Keratinocyte (primary cell): ENCODE measurements at regions not wholly inside any gene's neighbourhood (a gene's known extent, or its start where the extent isn't known, plus 50 kb on each side); places are given as distances from the start of the nearest gene placed in this dataset.

Source experiments
- DNase-seq: peaks from one replicate; pipeline ENCODE4 v3.0.0-alpha.2; 2011; ENCODE audit warnings: low read depth, missing footprints, low spot score
- FAIRE-seq: peaks from 2 replicates; lab custom pipeline; 2011; peaks lifted over from hg19 to GRCh38; lab: Jason Lieb, UNC
- H2AFZ ChIP-seq: 2 replicates; pipeline ENCODE4 v1.6.0; 2012; ENCODE audit warnings: low read length, control low read depth, inconsistent platforms; ENCODE audit not compliant: control insufficient read depth
- H3K27ac ChIP-seq: 2 replicates; pipeline ENCODE4 v1.5.1; 2011; ENCODE audit warnings: low read length; ENCODE audit not compliant: control insufficient read depth, insufficient read depth
- H3K27me3 ChIP-seq: 3 replicates; pipeline ENCODE4 v1.6.0; 2011; ENCODE audit warnings: low read length; ENCODE audit not compliant: control insufficient read depth, insufficient read depth; ENCODE audit errors: extremely low read depth
- H3K36me3 ChIP-seq, 2 experiments: 2 replicates in 1 of 2; 3 replicates in 1 of 2; pipeline ENCODE4 v1.5.1; 2011; ENCODE audit warnings: low read length in 2 of 2, mild to moderate bottlenecking in 1 of 2; ENCODE audit not compliant: control insufficient read depth in 2 of 2, insufficient read depth in 2 of 2; ENCODE audit errors: extremely low read depth in 1 of 2
- H3K4me1 ChIP-seq: 3 replicates; pipeline ENCODE4 v1.5.1; 2011; ENCODE audit warnings: low read length; ENCODE audit not compliant: control insufficient read depth, insufficient read depth; ENCODE audit errors: extremely low read depth
- H3K4me2 ChIP-seq: 3 replicates; pipeline ENCODE4 v1.6.0; 2011; ENCODE audit warnings: low read depth, low read length; ENCODE audit not compliant: control insufficient read depth, insufficient read depth; ENCODE audit errors: extremely low read depth
- H3K4me3 ChIP-seq, 3 experiments: fragments of 200-600 bp in 1 of 3; sonication (generic) in 1 of 3; 2 replicates in 2 of 3; 3 replicates in 1 of 3; pipeline ENCODE4 v1.5.1; 2011 to 2016; ENCODE audit warnings: low read length in 3 of 3, mild to moderate bottlenecking in 3 of 3, control low read depth in 2 of 3, inconsistent platforms in 1 of 3, low read depth in 1 of 3, mixed read lengths in 1 of 3, mixed run types in 1 of 3, moderate library complexity in 1 of 3; ENCODE audit not compliant: control insufficient read depth in 2 of 3, insufficient read depth in 2 of 3; ENCODE audit errors: extremely low read depth in 1 of 3
- H3K79me2 ChIP-seq: 2 replicates; pipeline ENCODE4 v1.6.0; 2012; ENCODE audit warnings: low read length; ENCODE audit not compliant: control insufficient read depth, insufficient read depth
- H3K9ac ChIP-seq: 3 replicates; pipeline ENCODE4 v1.6.0; 2011; ENCODE audit warnings: low read length; ENCODE audit not compliant: control insufficient read depth, insufficient read depth; ENCODE audit errors: extremely low read depth
- H3K9me1 ChIP-seq: 3 replicates; pipeline ENCODE4 v1.6.0; 2011; ENCODE audit warnings: low read length; ENCODE audit not compliant: control insufficient read depth, insufficient read depth; ENCODE audit errors: extremely low read depth
- H3K9me3 ChIP-seq: 2 replicates; pipeline ENCODE4 v1.5.1; 2012; ENCODE audit warnings: low read depth, low read length; ENCODE audit not compliant: control insufficient read depth
- H4K20me1 ChIP-seq: 3 replicates; pipeline ENCODE4 v1.6.0; 2011; ENCODE audit warnings: low read length; ENCODE audit not compliant: control insufficient read depth, insufficient read depth; ENCODE audit errors: extremely low read depth
- CTCF ChIP-seq, 3 experiments: IDR thresholded peaks in 1 of 3; conservative IDR thresholded peaks in 1 of 3; optimal IDR thresholded peaks in 1 of 3; 2 replicates in 2 of 3; 3 replicates in 1 of 3; pipeline versions ENCODE3 to v1.5.1; 2011; ENCODE audit warnings: low read length in 3 of 3, mild to moderate bottlenecking in 3 of 3, moderate library complexity in 2 of 3, control low read depth in 1 of 3, inconsistent platforms in 1 of 3; ENCODE audit not compliant: insufficient read depth in 2 of 3; ENCODE audit errors: extremely low read depth in 1 of 3
- EZH2 ChIP-seq: IDR thresholded peaks from one replicate; pipeline ENCODE4 v1.6.1; 2012; ENCODE audit warnings: inconsistent platforms, mild to moderate bottlenecking, low read length, moderate library complexity
- dilution Hi-C: fragments of 300-500 bp; cut with MboI; formaldehyde crosslinking; loops from one replicate; pipeline ENCODE4 v1.7.0; 2020; ENCODE audit warnings: low sequenced_read_pairs; ENCODE audit not compliant: extremely low pct_ligation_motif_present

- no peak overlapping the region for H3K4me2 ChIP-seq
- H3K4me1 ChIP-seq: no peaks in the 10 kb centered on the region
- H3K9me3 ChIP-seq: no peaks in the 10 kb centered on the region
- no peak overlapping the region for H3K27ac ChIP-seq
- TF ChIP-seq CTCF (optimal IDR thresholded peaks at IDR 0.05 in 1 of 3, IDR thresholded peaks at IDR 0.05 in 1 of 3, conservative IDR thresholded peaks at IDR 0.05 in 1 of 3; ENCODE audit: extremely low read depth in 1 of 3, insufficient read depth in 2 of 3, low read length in 3 of 3) (no peak), EZH2 (no peak)
- H3K36me3 ChIP-seq: no peaks in the 10 kb centered on the region
- DNase-seq: no peak
- H3K27me3 ChIP-seq: no peaks in the 10 kb centered on the region
- dilution Hi-C loops: no loop called here
- no peak overlapping the region for H3K9ac ChIP-seq
- FAIRE-seq: no peak
- no peaks in the 10 kb centered on the region for H3K9me1 ChIP-seq
- H3K79me2 ChIP-seq: no peaks in the 10 kb centered on the region
- no peaks in the 10 kb centered on the region for H4K20me1 ChIP-seq
- no peak overlapping the region for H2AFZ ChIP-seq
- no peak overlapping the region for H3K4me3 ChIP-seq
Measured at GRCh38 chr3:23086831-23087230, 116.3 kb upstream of the UBE2E2 start.

DNA sequence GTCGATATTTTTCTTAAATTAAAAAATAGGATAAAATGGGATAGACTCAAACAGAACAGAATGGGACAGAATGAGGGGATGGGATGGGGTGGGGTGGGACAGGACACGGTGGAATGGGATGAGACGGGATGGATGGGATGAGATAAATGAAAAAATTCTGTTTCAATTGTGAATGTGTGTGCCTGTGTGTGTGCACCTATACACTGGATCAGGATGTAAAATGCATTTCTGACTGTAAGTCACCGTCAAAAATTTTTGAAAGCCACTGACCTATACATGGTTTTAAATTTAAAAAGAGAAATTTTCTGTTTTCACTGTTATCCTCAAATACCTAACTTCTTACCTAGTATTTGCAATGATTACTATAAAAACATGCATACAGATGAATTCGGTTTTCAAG lies 108.7 kb upstream of the UBE2E2 start:
- Histone ChIP-seq H3K27ac (no peak overlapping the region), H3K4me1 (no peaks in the 10 kb centered on the region), H3K36me3 (no peaks in the 10 kb centered on the region), H2AFZ (no peak overlapping the region), H3K4me2 (no peak overlapping the region), H3K4me3 (no peak overlapping the region), H4K20me1 (no peaks in the 10 kb centered on the region), H3K9me3 (no peaks in the 10 kb centered on the region), H3K27me3 (peaks cover 4% of the 10 kb centered on the region), H3K9ac (no peak overlapping the region), H3K9me1 (no peaks in the 10 kb centered on the region), H3K79me2 (no peaks in the 10 kb centered on the region)
- FAIRE-seq (no peak), DNase-seq (no peak)
- dilution Hi-C loops: no loop called here
- no peak for TF ChIP-seq CTCF (optimal IDR thresholded peaks at IDR 0.05 in 1 of 3, IDR thresholded peaks at IDR 0.05 in 1 of 3, conservative IDR thresholded peaks at IDR 0.05 in 1 of 3; ENCODE audit: extremely low read depth in 1 of 3, insufficient read depth in 2 of 3, low read length in 3 of 3)
